Fibroblast of skin of abdomen (primary cell): ENCODE measurements at regions not wholly inside any gene's neighbourhood (a gene's known extent, or its start where the extent isn't known, plus 50 kb on each side); places are given as distances from the start of the nearest gene placed in this dataset.

Source experiments
- DNase-seq: peaks from one replicate; pipeline ENCODE4 v3.0.0-alpha.2; 2013

DNA sequence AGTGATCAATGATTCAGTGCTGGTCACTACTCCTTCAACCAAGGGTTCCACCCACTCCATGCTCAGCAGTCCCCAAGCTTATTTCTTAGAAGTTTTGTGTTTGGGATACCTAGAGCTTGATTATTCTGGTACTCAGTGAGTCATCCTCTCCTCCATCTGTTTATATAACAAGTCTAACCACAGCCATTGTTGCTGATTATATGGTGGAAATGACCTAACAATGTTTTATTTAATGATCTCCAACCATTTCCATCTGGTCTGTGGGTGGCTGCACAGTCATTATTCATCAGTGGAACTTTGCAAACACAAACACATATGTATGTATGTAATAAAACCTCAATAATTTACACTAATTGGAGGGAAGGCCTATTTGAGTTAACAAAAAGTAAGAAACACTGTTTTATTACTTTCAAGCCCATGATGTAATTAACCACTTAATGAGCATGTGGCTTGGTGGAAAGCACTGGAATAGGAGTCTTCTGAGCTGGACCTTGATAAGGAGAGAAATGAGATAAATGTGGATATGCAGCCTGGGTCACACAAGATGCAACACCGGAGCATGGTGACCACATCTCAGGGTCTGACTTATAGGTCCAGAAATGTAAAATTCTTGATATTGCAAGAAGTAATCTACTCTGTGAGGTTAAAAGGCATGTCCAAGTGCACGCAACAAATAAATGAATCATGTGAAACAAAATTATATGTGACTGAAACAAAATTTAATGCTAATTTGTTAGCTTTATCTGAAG, 99.0 kb upstream of the WLS start:
- DNase-seq = peak; percentile 89

DNA sequence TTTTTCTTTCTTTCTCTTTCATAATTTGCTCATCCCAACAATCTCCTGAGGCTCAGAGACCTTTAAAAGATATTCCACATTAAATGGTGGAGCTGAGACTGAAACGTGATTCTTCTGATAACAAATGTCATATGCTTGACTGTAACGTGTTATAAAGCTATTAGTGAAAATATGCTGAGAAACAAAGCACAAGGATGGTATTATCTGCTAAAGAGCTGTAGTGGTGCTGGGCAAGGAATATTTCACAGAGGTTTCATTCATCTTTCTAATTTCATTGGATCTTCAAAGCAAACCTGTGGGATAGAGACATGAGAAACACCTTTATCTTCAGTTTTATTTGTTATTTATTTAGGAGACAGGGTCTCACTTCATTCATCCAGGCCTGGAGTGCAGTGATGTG, 98.1 kb upstream of the WLS start:
- no peak for DNase-seq

DNA sequence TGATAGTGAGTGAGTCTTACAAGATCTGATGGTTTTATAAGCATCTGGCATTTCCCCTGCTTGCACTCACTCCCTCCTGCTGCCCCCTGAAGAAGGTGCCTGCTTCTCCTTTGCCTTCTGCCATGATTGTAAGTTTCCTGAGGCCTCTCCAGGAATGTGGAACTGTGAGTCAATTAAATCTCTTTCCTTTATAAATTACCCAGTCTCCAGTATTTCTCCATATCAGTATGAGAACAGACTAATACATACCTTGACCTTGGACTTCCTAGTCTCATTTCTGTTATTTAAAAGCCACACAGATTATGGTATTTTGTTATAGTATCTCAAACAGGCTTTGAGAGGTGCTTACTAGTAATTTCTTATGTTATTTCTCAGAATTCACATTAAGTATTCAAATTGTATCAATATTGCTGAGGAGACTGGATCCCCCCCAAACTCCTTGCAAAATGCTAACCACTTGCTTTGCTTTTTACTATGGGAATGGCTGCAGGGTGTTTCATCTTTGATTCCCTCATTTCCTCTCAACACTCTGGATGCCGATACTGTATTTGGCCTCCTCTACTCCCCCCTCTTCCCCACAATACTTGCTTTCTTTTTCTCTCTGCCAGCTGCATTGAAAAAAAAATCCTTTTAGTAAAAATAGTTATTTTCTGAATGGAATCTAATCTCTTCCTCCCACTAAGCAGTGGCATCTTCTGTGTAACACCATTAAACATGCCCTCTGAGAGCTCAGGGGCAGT, 96.9 kb upstream of the WLS start:
- no peak for DNase-seq

DNA sequence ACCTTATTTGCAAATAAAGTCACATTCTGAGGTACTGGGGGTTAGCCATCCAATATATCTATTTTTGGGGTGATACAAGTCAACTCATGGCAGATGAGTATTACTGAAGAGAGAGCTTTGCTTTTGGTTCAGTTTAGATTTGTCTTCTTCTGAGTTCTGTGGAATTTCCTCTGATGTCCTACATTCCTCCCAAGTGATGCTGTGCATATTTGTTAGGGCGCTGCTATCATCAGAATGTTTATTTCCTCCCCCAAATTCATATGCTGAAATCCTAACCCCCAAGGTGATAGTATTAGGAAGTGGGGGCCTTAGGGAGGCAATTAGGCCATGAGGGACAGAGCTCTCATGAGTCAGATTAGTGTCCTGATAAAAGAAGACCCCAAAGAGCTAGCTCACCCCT, 96.2 kb upstream of the WLS start:
- peak; percentile 49 for DNase-seq

DNA sequence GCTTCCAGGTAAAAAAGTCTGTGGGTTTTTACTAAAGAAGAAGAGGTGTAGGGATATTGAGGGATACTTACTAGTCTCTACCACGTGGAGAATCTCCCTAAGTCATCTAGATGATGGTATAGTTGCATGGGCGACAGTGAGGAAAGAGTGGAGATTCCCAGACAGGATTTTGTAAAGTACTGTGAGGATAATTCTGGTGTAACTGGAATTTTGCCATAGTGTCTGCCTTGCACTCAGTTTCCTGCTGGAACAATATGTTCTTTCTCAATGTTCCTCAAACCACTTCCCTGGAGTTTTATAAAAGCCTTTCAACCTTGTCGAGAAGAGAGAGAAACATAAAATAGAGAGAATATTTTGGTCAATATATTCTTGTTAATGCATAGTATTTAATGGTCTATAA, 95.1 kb upstream of the WLS start:
- no peak for DNase-seq

DNA sequence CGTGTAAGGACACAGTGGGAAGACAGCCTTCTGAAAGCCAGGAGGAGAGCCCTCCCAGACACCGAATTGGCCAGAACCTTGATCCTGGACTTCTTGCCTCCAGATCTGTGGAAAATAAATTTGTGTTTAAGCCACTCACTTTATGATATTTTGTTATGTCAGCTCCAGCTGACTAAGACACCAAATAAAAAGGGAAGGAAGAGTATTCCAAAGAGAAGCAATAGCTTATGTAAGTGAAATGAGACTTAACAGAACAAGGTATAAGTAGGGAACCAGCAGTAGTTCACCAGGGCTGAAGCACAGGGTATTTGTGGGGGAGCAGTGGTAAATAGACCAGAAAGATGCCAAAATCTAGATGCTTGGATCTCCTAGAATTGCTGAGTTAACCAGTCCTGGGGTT, 94.2 kb upstream of the WLS start:
- no peak for DNase-seq

DNA sequence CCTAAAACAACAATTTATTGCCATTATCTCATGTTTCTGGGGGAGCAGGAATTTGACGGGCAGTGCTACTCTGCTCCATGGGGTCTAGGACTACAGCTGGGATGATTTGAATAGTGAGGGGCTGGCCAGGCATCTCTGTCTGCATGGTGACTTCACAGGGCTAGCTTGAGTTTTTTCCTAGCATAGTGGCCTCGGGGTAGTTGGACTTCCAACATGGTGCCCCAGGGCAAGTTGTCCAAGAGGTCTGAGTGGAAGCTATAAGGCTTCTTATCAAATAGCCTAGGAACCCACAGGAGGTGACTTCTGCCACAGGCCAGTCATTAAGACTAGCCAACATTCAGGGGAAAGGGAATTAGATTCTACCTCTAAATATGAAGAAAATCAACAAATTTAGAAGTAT, 92.0 kb upstream of the WLS start:
- DNase-seq = no peak

DNA sequence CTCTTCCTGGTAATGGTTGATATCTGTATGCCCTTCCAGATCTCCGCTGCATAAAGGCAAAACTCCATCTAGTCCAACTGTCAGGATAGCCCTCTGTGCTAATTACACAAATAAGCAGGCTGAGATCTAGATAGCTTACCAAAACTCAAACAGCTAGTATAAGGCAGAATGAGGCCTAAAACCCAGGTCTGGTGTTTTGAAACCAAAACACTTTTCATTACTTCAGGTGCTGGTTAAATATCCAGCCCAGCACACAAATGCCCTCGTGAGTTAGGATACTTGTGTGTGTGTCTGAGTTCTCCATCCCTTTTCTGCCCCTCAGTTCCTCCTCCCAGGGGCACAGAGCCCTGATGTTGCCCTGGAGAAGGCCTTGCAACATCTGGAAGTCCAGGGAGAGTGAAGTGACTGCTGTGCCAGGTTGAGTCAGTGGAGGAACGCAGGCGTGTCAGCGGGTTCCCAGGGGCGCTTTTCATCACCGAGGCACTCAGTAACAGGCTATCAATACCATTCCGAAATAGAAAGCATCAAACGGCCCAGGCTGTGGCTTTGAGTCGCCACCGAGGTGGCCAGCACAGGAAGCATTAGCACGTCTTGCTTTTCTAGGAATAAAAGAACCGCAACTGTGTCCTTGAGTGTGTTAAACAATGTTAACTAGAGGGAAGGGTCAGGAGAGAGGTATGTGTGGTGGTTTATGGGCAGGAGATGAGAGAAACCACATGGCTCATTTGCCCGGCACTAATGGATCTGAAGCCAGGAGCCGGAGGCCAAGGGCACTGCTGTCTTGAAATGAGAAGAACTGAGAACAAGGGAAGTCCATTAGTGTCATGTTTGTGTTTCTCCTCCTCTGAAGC, 90.7 kb upstream of the WLS start:
- DNase-seq = peak; percentile 38

DNA sequence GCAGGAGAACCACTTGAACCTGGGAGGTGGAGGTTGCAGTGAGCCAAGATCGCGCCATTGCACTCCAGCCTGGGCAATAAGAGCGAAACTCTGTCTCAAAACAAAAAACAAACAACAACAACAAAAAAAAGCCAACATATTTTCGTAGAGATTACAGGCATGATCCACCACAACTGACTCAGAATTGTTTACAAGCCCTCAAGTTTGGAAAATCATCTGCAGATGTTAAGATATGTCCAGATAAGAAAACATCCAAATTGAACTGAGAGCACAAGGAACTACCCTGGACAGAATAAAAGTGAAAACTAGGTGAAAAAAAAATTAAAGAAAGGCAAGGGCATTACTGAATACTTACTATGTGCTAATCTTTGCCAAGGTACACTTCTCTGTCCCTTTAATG, 89.8 kb upstream of the WLS start:
- no peak for DNase-seq

DNA sequence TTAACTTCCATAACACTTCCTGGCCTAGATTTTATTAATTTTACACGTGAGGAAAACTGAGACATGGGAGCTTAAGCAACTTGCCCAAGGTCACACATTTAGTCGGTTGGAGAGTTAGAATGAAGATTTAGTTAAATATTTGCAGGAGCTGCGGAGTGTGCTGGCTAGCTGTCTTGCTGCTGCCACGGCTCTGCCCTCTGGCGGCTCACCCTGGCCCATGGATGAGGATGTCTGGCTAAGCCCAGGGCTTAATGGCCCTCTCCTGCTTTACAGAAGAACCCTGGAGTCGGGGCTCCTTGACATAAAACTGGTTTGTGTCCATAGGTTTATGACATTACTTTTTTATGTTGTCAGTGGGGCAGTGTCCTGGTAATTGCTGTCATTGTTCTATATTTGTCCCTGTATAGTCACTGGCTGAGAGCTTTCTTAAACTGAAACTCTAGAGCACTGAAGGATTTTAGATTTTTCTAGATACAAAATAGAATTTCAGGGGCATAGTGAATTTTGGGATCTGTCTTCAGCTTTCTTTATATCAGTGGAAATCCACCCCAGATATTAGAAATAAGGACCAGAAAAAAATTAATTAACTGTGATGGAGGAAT, 88.9 kb upstream of the WLS start:
- DNase-seq = peak; percentile 32

DNA sequence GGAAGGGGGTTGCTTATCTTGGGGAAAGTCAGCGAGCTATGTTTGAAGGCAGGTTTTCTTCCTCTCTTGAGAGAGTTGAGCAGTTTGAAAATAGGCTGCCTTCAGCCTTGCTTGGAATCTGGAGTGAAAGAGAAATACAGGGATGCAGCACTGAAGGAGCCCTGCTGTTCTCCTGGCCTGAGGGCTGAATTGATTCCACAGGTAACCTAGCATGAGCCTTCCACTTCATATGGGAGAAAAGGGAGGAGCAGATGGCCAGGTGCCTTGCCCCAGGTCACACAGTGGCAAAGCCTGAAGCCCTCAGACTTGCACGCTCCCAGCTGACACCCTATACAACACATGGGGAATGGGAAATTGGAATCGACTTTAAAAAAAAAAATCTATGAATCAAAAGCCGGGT, 88.0 kb upstream of the WLS start:
- no peak for DNase-seq

DNA sequence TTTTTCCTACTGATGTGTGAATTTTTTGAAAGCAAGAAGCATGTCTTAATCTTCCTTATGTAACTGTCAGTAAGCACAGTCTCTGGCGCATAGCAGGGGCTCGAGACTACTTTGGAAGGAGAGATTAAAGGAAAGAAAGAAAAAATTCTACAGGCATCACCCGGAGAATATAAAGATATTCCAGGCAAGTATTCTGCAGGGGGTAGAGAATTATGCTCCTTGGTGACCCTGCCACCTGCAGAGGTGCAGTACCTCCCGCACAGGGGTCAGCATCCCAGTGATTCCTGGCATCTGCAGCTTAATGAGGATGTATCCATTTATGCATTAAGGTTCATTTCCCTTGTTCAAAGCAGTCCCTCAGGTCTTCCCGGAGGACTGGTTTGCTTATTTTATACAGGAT, 87.6 kb upstream of the WLS start:
- no peak for DNase-seq

DNA sequence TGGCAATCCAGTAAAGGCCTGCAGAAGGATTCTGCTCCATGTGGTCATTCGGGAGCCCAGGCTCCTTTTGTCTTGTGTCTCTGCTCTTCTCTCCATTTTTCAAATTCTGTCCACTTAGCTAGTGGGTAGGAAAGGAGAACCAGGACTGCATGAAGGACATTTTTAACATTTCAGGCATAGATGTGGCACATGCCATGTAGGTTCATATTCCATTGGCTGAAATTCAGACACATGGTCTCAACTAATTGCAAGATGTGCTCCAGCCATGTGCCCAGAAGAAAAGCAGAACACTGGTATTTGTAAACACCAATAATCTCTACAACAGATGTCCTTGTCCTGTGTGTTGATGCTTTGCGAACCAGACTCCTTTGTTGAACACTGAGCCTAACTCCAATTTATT, 85.2 kb upstream of the WLS start:
- DNase-seq = no peak

DNA sequence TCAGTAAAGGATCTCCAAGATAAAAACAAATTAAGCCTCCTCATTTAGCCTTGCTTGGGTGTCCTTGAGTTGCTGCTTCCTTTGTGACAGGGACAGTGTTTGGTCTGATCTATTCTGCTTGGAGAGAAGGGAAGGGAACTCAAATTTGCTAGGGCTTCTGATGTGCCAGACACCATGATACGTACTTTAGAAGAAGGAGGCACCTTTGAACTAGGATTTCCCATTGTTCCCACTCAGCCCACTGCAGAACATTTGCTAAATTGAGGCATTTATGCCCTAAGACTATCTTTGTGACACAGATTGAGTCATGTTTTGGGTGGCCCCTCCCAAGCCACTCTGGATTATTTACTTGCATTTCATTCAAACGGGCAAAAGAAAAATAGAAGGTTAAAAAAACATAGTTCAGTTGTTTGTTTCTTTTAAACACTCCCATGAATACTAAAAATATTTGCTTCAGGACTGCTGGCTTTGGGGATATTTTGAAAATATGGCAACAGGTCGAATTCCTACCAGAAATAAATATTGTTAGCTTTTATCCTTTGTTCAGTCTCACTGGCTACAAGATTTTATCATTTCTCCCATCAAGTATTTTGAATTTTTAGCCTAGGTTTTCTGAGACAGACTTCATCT, 81.9 kb upstream of the WLS start:
- DNase-seq = no peak

DNA sequence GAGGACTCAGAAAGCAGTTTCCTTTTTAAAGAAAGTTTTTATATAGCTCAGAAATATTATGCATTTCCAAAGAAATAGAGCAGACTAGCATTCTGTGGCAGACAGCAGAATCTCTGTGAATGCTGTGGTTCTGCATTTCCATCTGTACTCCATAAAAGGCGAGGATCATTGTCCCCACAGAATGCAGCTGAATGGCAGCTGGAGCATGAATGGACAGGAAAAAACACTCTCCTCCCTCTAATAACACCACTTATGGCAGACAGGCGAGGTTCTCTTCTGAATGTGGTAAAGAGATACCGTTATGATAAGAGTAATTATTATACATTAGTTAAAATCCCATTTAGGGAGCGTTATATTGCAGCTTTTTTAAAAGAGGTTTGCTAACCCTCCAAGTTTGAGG, 81.4 kb upstream of the WLS start:
- DNase-seq = no peak

DNA sequence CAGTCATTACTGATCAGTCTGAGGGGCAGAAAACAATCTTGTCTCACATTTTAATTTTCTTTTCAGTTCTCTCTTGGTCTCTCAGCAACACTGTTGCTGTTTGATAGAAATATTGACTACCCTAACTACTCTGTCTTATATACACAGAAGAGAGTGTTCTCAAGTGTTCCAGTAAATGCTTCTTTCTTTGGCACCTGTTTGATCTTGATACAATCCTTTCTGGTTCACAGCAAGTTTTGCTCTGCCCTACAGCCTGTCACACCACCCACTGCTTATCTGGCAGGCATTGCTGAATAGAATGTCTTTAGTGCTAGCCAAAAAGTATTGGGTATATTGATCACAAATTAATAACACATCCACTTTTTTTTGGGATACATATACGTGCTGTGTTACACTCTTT, 75.7 kb upstream of the WLS start:
- no peak for DNase-seq

DNA sequence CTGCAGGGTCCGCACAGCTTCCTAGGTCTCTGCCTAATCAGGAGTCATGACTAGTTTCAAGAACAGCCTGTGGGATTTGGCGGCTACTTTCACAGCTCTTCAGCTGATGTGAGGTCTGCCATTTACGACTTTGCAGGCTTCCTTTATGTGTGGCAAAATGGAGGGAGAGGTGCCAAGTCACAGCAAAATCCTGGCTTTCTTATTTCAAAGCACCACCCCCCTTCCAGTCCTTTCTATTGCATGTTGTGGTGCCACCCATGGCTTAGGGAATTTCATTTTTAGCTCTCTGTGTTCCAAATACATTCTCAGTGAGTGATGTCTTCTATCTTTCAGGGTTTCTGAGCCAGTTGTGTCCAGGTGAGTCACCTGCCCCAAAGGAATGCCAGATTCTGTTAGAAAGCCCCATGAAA, 75.1 kb upstream of the WLS start:
- no peak for DNase-seq

DNA sequence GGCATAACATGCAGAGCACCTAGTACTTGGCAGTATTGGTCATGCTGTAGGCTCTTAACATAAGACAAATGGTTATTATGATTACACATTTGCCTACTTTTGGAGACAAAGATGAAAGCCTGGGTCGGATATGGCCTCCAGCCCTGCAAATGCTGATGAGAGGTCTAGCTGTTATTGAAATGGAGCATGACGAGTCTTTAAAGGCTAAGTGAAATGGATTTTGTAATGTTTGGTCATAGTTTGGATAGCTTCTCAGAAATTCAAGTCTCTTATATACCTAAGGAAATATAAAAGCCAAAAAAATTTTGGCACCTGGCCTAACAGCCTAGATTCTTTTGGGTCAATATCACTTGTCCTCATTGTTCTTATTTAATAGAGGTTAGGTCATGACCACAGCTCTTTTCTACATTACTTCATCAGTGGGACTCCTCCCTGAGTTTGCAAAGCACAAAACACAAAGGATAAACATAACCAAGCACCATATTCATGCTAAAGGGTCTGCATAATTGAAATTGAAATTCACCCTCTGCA, 69.2 kb upstream of the WLS start:
- DNase-seq = peak; percentile 26

DNA sequence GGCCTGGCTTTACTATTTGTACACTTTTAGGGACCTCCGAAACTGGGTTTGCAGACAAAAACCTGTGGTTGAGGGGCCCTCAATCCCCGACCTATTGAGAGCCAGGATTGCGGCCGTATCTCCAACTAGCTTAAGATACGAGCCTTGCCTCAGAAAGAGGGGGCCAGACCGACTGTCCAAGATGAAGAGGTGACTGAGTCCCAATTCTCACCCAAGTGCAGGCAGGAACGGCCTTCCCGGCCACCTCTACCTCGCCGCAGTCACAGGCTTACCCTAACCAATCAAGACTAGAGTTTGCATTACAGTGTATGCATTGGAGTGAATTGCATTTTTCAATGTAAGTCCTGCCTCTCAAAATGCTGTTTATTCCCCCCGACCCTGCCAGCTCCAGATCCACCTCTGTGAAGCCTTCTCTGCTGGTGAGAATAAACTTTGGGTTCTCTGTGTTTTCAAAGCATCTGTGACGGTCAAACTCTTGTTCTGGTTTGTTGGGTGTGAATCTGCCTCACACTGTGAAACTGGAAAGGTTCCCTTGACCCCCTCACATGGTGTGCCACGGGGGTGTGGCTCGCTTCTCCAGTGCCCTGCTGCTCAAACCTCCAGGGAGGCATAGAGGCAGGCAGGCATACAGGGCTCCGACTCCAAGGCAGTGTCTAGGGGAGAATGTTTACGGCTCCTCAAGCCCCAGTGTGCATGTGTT, 62.2 kb upstream of the WLS start:
- no peak for DNase-seq

DNA sequence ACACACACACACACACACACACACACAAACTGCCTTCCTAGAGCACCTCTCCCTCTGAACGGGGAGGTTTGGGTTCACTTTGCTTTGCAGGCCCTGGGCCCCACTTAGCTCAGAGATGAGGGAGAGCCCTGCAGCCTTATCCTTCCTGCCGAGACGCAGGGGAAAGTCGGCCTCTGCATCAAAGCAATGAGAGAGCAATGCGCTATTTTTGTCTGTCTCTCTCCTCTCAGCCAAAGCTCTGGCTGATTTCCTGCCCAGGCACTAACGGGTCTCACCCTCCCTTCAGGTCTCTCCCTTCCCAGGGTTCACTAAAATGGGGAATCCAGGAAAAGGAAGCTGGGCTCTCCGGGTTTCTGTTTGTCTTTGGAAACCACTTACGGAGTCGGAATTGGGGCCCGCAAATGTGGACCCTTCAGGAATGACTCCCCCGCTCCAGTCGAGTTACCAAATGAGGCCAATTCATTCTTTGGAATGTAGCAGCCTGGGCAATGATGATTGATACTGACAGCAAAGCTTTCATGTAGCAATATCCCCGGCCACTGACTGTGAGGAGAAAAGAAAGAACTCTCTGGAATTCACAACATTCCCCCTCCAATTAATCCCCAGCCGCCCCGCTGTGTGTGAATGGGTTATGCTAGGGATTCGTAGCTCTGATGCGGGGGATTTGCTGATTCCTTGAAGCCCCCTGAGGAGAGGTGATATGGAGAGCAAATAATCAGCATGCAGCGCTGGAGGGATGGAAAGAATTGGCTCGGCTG, 61.5 kb upstream of the WLS start:
- DNase-seq = peak; percentile 92

DNA sequence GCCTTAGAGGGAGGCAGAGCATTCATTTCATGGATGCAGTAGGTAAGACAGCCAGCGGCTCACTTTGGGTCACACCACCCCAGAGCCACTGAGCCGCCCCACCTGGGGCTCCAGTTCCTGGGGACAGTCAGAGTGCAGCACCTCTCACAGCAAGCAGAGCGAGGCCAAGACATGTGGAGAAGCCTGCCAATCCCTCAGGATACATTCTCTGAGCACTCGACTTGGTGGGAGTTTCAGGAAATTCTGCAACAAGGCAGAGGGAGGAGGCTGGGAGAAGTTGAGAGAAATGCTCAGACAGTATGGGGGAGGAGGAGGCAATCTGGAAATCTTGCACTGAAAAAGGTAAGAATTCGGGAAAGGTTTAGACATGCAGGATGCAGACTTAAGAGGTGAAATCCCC, 60.8 kb upstream of the WLS start:
- DNase-seq = peak; percentile 28
